Colonic mucosa (tissue), 4 donors: ENCODE measurements at regions not wholly inside any gene's neighbourhood (a gene's known extent, or its start where the extent isn't known, plus 50 kb on each side); places are given as distances from the start of the nearest gene placed in this dataset.

Source experiments
- DNase-seq: peaks from one replicate; pipeline ENCODE4 v3.0.0-alpha.2; 2020
- H3K27ac ChIP-seq: fragments of 200-600 bp; one replicate; pipeline ENCODE4 v1.8.0; 2021
- H3K27me3 ChIP-seq: fragments of 200-600 bp; one replicate; pipeline ENCODE4 v1.8.0; 2021
- H3K36me3 ChIP-seq: fragments of 200-600 bp; one replicate; pipeline ENCODE4 v1.8.0; 2021
- H3K4me1 ChIP-seq: fragments of 200-600 bp; one replicate; pipeline ENCODE4 v1.8.0; 2021; ENCODE audit warnings: mild to moderate bottlenecking
- H3K4me3 ChIP-seq: fragments of 200-600 bp; one replicate; pipeline ENCODE4 v1.8.0; 2021
- H3K9ac ChIP-seq, 2 donors: one replicate each; pipeline ENCODE4 v1.7.0; 2013; ENCODE audit warnings: control low read depth in 2 of 2, low read depth in 2 of 2, low read length in 2 of 2
- H3K9me3 ChIP-seq: fragments of 200-600 bp; one replicate; pipeline ENCODE4 v1.8.0; 2021
- CTCF ChIP-seq: fragments of 200-600 bp; IDR thresholded peaks from one replicate; pipeline ENCODE4 v1.8.0; 2022; ENCODE audit warnings: antibody characterized with exemption, mild to moderate bottlenecking
- intact Hi-C: fragments of 100-400 bp; cut with DNase I; formaldehyde crosslinking; loops from one replicate; pipeline ENCODE4 v1.14.1; 2022
- donor health status: healthy.
- donor health status: DM: no; HTN: no; CAD: no.
- donor health status: DM: no; HTN: no; CAD: no.

DNA sequence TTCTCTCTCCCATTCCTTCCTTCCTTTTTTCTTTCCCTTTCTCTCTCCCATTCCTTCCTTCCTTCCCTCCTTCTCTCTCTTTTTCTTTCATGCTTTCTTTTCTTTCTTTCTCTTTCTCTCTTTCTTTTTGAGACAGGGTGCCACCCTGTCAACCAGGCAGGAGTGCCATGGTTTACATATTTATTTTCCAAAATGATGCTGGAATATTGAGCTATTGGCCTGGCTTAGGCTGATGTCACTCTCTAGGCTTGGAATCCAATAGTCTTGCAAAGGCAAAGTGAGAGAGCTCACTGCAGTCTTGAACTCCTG is 159.1 kb downstream of the BAMBI start:
- no peaks in the 10 kb centered on the region for H3K9me3 ChIP-seq
- DNase-seq = no peak
- H3K36me3 ChIP-seq = no peaks in the 10 kb centered on the region
- TF ChIP-seq CTCF = no peak
- no peak overlapping the region for H3K4me3 ChIP-seq
- no peaks in the 10 kb centered on the region for H3K4me1 ChIP-seq
- no peaks in the 10 kb centered on the region for H3K27me3 ChIP-seq
- intact Hi-C loops = no loop called here
- H3K9ac ChIP-seq = no peak overlapping the region
- no peak overlapping the region for H3K27ac ChIP-seq

DNA sequence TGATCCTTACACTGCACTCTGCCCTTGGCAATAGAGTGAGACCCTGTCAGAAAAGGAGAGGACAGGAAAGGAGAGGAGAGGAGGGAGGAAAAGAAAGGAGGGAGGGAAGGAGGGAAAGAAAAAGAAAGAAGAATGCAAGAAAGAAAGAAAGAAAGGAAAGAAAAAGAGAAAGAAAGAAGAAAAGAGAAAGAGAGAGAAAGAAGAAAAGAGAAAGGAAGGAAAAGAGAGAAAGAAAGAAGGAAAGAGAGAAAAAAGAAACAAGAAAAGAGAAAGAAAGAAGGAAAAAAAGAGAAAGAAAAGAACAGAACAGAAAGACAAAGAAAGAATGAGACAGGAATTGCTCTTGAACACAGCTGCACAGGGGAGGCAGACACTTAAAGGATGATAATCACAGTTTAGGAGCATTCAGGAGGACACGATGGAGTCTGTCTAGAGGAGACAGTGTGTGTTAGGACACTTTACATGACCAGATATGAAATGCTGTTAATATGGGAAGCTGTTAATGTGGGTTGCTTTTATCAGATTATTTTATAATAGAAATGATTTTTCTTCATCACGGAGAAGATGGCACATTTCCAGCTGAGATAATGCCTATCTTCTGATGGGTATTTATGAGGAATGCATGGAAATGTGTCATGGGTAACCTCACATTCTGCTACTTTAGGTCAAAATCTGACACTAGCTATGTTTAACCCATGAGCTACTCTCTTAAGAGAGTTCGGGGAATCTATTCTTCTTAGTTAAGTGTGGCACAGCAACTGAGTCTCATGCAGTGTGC is 160.5 kb downstream of the BAMBI start:
- H3K4me3 ChIP-seq = no peak overlapping the region
- intact Hi-C loops = no loop called here
- no peak overlapping the region for H3K9ac ChIP-seq
- no peaks in the 10 kb centered on the region for H3K36me3 ChIP-seq
- H3K4me1 ChIP-seq = no peaks in the 10 kb centered on the region
- no peaks in the 10 kb centered on the region for H3K9me3 ChIP-seq
- H3K27me3 ChIP-seq = no peaks in the 10 kb centered on the region
- no peak for TF ChIP-seq CTCF
- H3K27ac ChIP-seq = no peak overlapping the region
- DNase-seq = no peak

DNA sequence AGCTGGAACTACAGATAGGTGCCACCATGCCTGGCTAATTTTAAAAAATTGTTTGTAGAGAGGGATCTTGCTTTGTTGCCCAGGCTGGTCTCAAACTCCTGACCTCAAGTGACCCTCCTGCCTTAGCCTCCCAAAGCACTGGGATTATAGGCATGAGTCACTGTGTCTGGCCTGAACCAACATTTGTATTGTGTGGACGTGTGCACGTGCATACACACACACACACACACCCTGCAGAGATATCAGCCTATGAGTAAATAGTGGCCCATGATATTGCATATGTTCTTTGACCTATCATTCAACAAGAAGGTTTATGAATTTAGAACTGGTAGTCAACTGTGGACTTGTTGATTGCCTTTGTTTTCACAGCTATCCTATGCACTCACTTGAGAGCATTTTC is 161.6 kb downstream of the BAMBI start:
- H3K36me3 ChIP-seq = no peaks in the 10 kb centered on the region
- intact Hi-C loops = no loop called here
- H3K27ac ChIP-seq = no peak overlapping the region
- no peak overlapping the region for H3K9ac ChIP-seq
- peak; percentile 55 for DNase-seq
- no peaks in the 10 kb centered on the region for H3K27me3 ChIP-seq
- no peak for TF ChIP-seq CTCF
- H3K4me1 ChIP-seq = no peaks in the 10 kb centered on the region
- no peaks in the 10 kb centered on the region for H3K9me3 ChIP-seq
- no peak overlapping the region for H3K4me3 ChIP-seq

GRCh38 chr10:28839600-28840007 is 162.3 kb downstream of the BAMBI start:
- no peaks in the 10 kb centered on the region for H3K36me3 ChIP-seq
- TF ChIP-seq CTCF = no peak
- intact Hi-C loops = no loop called here
- H3K4me1 ChIP-seq = no peaks in the 10 kb centered on the region
- H3K4me3 ChIP-seq = no peak overlapping the region
- no peak overlapping the region for H3K27ac ChIP-seq
- no peak overlapping the region for H3K9ac ChIP-seq
- no peaks in the 10 kb centered on the region for H3K9me3 ChIP-seq
- no peaks in the 10 kb centered on the region for H3K27me3 ChIP-seq
- peak; percentile 32 for DNase-seq

- no peak for DNase-seq
- TF ChIP-seq CTCF = no peak
- H3K27ac ChIP-seq = no peak overlapping the region
- no peaks in the 10 kb centered on the region for H3K27me3 ChIP-seq
- no peaks in the 10 kb centered on the region for H3K9me3 ChIP-seq
- no peak overlapping the region for H3K4me3 ChIP-seq
- H3K4me1 ChIP-seq = no peaks in the 10 kb centered on the region
- no peak overlapping the region for H3K9ac ChIP-seq
- no peaks in the 10 kb centered on the region for H3K36me3 ChIP-seq
- intact Hi-C loops = no loop called here
Observed at GRCh38 chr10:28840202-28840601, 162.9 kb downstream of the BAMBI start.
